Naive B cell (primary cell): ENCODE measurements at regions not wholly inside any gene's neighbourhood (a gene's known extent, or its start where the extent isn't known, plus 50 kb on each side); places are given as distances from the start of the nearest gene placed in this dataset.

ENCODE experiments used
- ATAC-seq, 2 donors: fragments of 150-1000 bp; cut with Tn5 transposase; 2 replicates each; pipeline ENCODE4 v1.10.0; 2021; ENCODE audit warnings: low read depth in 2 of 2, mild to moderate bottlenecking in 2 of 2, moderate library complexity in 2 of 2
- DNase-seq: peaks from one replicate; pipeline ENCODE4 v3.0.0; 2022
- H3K27ac Mint-ChIP-seq, 6 donors: one replicate each; pipeline ENCODE4 v1.8.0; 2020 to 2022; ENCODE audit warnings: mild to moderate bottlenecking in 6 of 6, mixed read lengths in 6 of 6, moderate library complexity in 5 of 6, inconsistent platforms in 2 of 6
- H3K27me3 Mint-ChIP-seq, 3 donors: one replicate each; pipeline ENCODE4 v1.8.0; 2021 to 2022; ENCODE audit warnings: mixed read lengths in 3 of 3, mild to moderate bottlenecking in 1 of 3
- H3K36me3 Mint-ChIP-seq, 2 donors: one replicate each; pipeline ENCODE4 v1.8.0; 2020 to 2022; ENCODE audit warnings: mixed read lengths in 2 of 2, inconsistent platforms in 1 of 2, mild to moderate bottlenecking in 1 of 2
- H3K4me1 Mint-ChIP-seq, 3 donors: one replicate each; pipeline ENCODE4 v1.8.0; 2020 to 2022; ENCODE audit warnings: mixed read lengths in 3 of 3, inconsistent platforms in 1 of 3, mild to moderate bottlenecking in 1 of 3, moderate library complexity in 1 of 3
- H3K4me3 Mint-ChIP-seq, 8 donors: one replicate each; pipeline ENCODE4 v1.8.0; 2020 to 2022; ENCODE audit warnings: mild to moderate bottlenecking in 8 of 8, mixed read lengths in 8 of 8, moderate library complexity in 8 of 8, inconsistent platforms in 2 of 8
- H3K9me3 Mint-ChIP-seq, 7 donors: one replicate each; pipeline ENCODE4 v1.8.0; 2020 to 2022; ENCODE audit warnings: mixed read lengths in 7 of 7, mild to moderate bottlenecking in 5 of 7, inconsistent platforms in 2 of 7, moderate library complexity in 1 of 7

DNA sequence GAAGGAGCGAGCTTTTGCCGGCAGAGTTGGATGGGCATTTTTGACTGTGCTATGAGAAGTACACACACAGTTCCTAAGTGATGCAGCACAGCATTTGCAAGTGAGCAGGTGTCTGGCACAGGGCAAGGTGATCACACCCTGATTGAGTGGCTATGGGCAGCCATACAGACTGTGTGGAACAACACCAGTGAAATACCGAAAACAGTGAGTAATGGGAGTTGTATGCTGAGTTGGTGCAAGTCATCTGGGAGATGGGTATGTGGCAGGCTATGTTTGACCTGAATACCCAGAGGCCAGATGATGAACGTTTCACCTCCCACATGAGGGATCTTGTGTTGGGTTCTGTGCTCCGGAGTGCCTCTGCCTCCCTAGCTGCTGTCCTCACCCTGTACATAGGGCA is 53.5 kb upstream of the TIPARP start:
- Mint-ChIP-seq H3K4me3 (no peak overlapping the region), H3K27me3 (peaks cover 7 to 12% (median 9%) of the 10 kb centered on the region in 3 donors), H3K36me3 (no peaks in the 10 kb centered on the region), H3K9me3 (no peaks in the 10 kb centered on the region), H3K27ac (peak overlapping the region in 1 of 6 donors; percentile 15), H3K4me1 (no peaks in the 10 kb centered on the region)
- ATAC-seq (no peak), DNase-seq (no peak)

DNA sequence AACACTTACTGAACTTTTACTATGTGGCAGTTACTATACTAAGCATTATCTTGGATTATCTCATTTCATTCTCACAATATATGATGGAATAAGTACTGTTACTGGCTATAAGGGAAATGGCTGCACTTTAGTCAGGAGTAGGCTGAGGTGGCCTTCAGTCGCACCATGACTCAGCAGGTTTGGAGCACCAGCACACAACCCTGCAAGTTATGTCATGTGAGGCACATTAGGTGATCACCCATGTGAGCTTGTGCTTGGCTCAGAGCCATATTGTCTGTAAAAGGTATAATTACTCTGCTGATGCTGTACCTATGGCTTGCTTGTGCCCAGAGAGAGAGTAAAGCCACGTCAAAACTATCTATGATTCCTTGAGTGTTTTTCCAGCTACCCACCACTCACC is 54.1 kb upstream of the TIPARP start:
- H3K27me3 Mint-ChIP-seq = peaks cover 7 to 12% (median 9%) of the 10 kb centered on the region in 3 donors
- H3K36me3 Mint-ChIP-seq = no peaks in the 10 kb centered on the region
- no peak overlapping the region for H3K4me3 Mint-ChIP-seq
- H3K4me1 Mint-ChIP-seq = no peaks in the 10 kb centered on the region
- H3K9me3 Mint-ChIP-seq = no peaks in the 10 kb centered on the region
- DNase-seq = no peak
- no peak for ATAC-seq
- no peak overlapping the region for H3K27ac Mint-ChIP-seq

DNA sequence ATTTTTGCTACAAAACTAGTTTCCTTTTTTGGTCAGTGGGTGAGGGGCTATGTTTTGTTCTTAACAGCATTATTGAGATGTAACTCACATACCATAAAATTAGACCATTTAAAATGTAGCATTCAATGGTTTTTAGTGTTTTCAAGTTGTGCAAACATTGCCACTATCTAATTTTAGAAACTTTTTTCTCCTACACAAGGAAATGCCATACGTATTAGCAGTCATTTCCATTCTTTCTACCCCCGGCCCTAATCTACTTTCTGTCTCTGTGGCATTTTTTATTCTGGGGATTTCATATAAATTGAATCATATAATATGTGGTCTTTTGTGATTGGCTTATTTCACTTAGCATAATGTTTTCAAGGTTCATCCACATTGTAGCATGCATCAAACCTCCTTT is 55.0 kb upstream of the TIPARP start:
- Mint-ChIP-seq H3K4me3 (no peak overlapping the region), H3K9me3 (no peaks in the 10 kb centered on the region), H3K36me3 (no peaks in the 10 kb centered on the region), H3K27me3 (peaks cover 7 to 12% (median 9%) of the 10 kb centered on the region in 3 donors), H3K4me1 (peaks cover 0 to 4% (median 2%) of the 10 kb centered on the region in 3 donors), H3K27ac (no peak overlapping the region)
- ATAC-seq (no peak), DNase-seq (no peak)

DNA sequence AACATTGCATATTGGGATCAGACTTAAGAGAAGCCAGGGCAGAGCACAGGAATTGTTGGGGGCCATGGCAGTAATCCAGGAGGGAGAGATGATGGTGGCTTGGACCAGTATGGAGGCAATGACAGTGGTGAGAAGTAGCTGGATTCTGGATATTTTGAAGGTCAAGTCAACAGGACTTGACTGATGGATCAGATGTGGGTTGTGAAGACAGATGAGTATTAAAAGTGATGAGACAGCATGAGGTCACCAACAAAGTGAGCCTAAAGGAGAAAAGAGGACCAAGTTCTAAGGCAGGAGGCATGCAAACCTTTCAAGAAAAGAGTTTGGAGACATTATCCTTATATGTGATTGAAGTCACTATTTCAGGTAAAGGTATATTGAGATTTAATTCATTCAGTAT is 56.6 kb upstream of the TIPARP start:
- Mint-ChIP-seq H3K4me3 (peak overlapping the region in 1 of 8 donors; percentile 6), H3K27me3 (peaks cover 5 to 12% (median 7%) of the 10 kb centered on the region in 3 donors), H3K4me1 (peaks cover 0 to 4% (median 2%) of the 10 kb centered on the region in 3 donors), H3K9me3 (no peaks in the 10 kb centered on the region), H3K27ac (peak overlapping the region in 1 of 6 donors; percentile 6), H3K36me3 (no peaks in the 10 kb centered on the region)
- ATAC-seq (no peak), DNase-seq (no peak)

DNA sequence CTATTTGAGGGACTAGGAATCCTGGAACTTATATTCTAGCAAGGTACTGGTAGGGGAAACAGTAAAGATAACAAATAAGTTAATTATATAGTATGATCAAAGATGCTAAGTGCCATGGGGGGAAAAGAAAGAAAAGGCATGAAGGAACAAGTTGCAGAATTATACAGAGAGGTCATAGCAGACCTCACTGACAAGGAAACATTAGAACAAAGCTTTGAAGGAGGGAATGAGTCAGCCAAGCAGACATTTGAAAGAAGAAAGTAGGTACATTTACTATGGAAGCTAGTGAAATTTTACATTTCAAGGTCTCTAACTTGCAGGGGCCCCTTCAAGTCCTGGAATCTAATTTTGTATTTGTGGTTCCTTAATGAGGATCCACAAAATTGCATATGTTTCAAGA is 57.2 kb upstream of the TIPARP start:
- Mint-ChIP-seq H3K27ac (no peak overlapping the region), H3K4me1 (peaks cover 2 to 4% (median 2%) of the 10 kb centered on the region in 3 donors), H3K27me3 (peaks cover 4 to 12% (median 7%) of the 10 kb centered on the region in 3 donors), H3K36me3 (no peaks in the 10 kb centered on the region), H3K9me3 (peaks cover 0 to under 1% (median 0%) of the 10 kb centered on the region in 7 donors), H3K4me3 (no peak overlapping the region)
- ATAC-seq = no peak
- DNase-seq = no peak

DNA sequence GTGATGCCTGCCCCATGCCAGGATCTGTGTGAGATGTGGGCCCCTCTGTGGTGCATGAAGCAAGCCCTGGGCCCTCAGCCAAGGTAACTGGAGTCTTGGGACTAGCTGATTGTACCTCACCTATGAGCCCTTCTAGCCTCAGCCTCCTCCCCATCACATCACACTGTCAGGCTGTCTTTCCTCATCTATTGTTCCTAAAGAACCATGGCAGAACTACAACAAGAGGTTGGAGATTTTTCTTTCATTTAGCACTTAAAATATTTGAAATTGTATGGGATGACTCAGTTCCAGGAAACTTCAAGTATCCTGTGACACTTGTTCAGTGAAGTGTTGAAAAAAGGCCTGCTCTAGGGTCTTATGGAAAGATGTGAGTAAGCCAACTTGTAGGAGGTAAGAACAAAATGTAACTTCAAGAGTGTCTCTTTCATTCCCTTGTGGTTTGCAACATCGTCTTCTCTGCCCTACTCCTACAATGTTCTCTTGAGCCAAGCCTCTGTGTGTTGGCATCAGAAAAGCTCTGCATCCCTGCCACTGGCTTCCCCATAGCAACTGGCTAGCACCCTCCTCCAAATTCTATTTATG is 58.7 kb upstream of the TIPARP start:
- peaks cover 0 to 5% (median 4%) of the 10 kb centered on the region in 3 donors for H3K27me3 Mint-ChIP-seq
- H3K4me3 Mint-ChIP-seq = no peak overlapping the region
- peaks cover 2 to 5% (median 4%) of the 10 kb centered on the region in 3 donors for H3K4me1 Mint-ChIP-seq
- peaks cover 0 to 2% (median 0%) of the 10 kb centered on the region in 7 donors for H3K9me3 Mint-ChIP-seq
- DNase-seq (no peak), ATAC-seq (no peak)
- no peaks in the 10 kb centered on the region for H3K36me3 Mint-ChIP-seq
- peak overlapping the region in 1 of 6 donors; percentile 57 for H3K27ac Mint-ChIP-seq

DNA sequence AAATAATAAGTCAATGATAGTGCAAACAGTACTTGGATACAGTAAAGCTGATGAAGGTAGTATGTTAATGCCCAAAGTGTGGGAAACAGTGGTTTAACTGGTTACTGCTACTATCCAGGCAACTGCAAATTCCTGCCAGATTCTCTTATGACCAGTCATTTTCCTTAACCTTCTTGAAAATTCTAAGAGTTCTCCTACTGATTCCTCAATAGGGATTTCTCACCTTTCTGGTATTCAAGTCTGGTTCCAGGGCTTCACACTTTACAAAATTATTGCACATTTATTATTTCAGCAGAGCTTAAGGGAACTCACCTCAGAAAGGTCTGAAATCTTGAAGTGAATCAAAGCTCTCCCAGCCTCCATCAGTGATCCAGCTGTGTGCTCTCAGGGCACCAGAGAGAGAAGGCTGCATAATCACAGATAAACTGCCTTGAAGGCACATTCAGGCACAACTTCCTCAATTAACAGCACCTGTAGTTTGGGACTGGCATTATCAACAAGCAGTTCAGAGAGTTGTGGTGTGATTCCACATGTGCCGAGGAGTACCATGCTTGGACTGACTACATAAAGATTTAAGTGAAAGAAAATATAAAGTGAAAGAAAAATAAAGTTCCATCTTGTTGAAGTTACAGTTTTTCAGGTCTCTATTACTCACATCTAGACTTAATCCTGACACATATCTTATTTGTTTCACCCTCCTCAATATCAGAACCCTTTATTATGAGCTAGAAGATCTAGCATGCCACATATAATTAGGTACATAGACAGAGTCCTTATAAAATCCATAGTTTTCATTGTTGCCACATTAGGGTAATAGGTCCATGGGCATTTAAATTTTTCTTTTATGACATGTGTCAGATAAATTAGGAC is 59.5 kb upstream of the TIPARP start:
- Mint-ChIP-seq H3K4me1 (peaks cover 2 to 5% (median 4%) of the 10 kb centered on the region in 3 donors), H3K27ac (no peak overlapping the region), H3K36me3 (no peaks in the 10 kb centered on the region), H3K27me3 (peaks cover 0 to 4% (median 0%) of the 10 kb centered on the region in 3 donors), H3K9me3 (peaks cover 0 to 2% (median 0%) of the 10 kb centered on the region in 7 donors), H3K4me3 (no peak overlapping the region)
- peak; percentile 56 to 63 for ATAC-seq
- no peak for DNase-seq

DNA sequence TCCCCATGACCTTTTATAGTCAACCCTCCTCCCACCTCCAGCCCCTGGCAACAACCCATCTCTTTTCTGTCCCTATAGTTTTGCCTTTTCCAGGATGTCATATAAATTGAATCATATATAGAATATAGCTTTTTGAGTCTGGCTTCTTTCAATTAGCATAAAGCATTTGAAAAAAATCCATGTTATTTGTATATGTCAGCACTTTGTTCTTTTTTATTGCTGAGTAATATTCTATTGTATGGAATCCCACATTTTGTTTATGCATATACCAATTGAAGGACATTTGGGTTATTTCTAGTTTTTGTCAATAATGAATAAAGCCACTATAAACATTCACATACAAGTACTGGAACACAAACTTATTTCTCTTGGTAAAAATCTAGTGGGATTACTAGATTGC is 58.0 kb upstream of the SSR3 start:
- DNase-seq (no peak), ATAC-seq (no peak)
- Mint-ChIP-seq H3K4me1 (peaks cover 2 to 5% (median 4%) of the 10 kb centered on the region in 3 donors), H3K27me3 (peaks cover 0 to 11% (median 5%) of the 10 kb centered on the region in 3 donors), H3K9me3 (peaks cover 0 to 3% (median 0%) of the 10 kb centered on the region in 7 donors), H3K4me3 (no peak overlapping the region), H3K27ac (no peak overlapping the region), H3K36me3 (no peaks in the 10 kb centered on the region)

DNA sequence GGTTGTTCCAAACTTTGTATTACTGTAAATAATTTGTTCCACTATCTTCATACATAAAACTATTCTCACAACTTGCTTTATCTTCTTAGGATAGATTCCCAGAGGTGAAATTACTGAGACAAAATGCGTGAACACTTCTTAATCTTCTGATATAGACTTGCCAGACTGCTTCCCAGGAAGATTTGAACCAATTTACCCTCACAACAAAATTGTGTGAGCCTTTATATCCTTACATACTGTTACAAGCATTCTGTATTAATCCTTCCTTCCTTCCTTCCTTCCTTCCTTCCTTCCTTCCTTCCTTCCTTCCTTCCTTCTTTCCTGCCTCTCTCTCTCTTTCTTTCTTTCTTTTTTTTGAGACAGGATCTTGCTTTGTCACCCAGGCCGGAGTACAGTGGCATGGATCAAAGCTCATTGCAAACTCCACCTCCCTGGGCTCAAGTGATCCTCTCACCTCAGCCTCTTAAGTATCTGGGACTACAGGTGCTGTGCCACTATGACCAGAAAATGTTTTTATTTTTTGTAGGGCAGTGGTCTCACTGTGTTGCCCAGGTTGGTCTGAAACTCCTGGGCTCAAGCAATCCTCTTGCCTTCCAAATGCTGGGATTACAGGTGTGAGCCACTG is 57.1 kb upstream of the SSR3 start:
- no peak overlapping the region for H3K4me3 Mint-ChIP-seq
- peaks cover 0 to 3% (median 0%) of the 10 kb centered on the region in 7 donors for H3K9me3 Mint-ChIP-seq
- H3K4me1 Mint-ChIP-seq = peaks cover 2 to 7% (median 4%) of the 10 kb centered on the region in 3 donors
- no peaks in the 10 kb centered on the region for H3K36me3 Mint-ChIP-seq
- H3K27ac Mint-ChIP-seq = peak overlapping the region in 1 of 6 donors; percentile 4
- DNase-seq (no peak), ATAC-seq (no peak)
- peaks cover 5 to 18% (median 14%) of the 10 kb centered on the region in 3 donors for H3K27me3 Mint-ChIP-seq

DNA sequence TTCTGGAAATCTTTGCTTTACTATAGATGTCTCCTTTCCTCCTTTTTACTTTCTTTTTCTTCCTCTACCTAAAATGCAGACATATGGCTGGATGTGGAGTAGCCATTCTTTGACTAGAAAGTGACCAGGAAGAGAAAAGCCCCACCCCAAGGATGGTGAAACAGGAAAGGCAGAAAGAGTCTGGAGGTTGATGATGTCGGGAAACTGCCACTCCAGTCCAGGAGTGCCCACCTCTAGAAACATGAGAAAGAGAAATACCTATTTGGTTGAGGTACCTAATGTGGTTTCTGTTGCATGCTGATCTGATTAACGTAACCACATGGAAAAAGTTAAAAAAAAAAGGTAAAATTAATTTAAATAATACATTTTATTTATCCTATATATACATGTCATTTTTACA is 55.2 kb upstream of the SSR3 start:
- DNase-seq (no peak), ATAC-seq (no peak)
- H3K27ac Mint-ChIP-seq = no peak overlapping the region
- H3K9me3 Mint-ChIP-seq = peaks cover 0 to 3% (median 0%) of the 10 kb centered on the region in 7 donors
- peaks cover 9 to 28% (median 27%) of the 10 kb centered on the region in 3 donors for H3K27me3 Mint-ChIP-seq
- no peaks in the 10 kb centered on the region for H3K36me3 Mint-ChIP-seq
- H3K4me1 Mint-ChIP-seq = peaks cover 12 to 19% (median 13%) of the 10 kb centered on the region in 3 donors
- no peak overlapping the region for H3K4me3 Mint-ChIP-seq

DNA sequence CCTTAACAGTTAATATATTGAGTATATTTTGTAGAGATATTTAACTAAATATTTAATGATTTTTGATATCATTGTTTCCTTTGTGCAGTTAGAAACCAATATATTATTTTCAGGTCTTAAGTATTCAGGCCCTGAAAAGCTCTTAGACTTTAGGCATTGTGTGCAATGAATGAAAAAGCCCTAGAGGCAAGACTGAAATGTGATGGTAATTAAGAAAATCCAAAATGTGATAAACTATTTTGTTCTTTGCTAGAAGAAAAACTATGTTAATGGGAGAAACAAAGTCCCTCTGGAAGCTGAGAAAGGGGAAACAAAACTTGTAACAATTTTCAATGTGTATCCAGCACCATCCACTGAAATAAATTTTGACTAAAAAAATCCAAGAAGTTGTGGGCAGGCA is 54.6 kb upstream of the SSR3 start:
- Mint-ChIP-seq H3K9me3 (peaks cover 0 to 3% (median 0%) of the 10 kb centered on the region in 7 donors), H3K4me3 (no peak overlapping the region), H3K36me3 (no peaks in the 10 kb centered on the region), H3K4me1 (peaks cover 10 to 19% (median 10%) of the 10 kb centered on the region in 3 donors), H3K27me3 (peaks cover 9 to 28% (median 27%) of the 10 kb centered on the region in 3 donors), H3K27ac (peak overlapping the region in 1 of 6 donors; percentile 18)
- no peak for ATAC-seq
- no peak for DNase-seq

DNA sequence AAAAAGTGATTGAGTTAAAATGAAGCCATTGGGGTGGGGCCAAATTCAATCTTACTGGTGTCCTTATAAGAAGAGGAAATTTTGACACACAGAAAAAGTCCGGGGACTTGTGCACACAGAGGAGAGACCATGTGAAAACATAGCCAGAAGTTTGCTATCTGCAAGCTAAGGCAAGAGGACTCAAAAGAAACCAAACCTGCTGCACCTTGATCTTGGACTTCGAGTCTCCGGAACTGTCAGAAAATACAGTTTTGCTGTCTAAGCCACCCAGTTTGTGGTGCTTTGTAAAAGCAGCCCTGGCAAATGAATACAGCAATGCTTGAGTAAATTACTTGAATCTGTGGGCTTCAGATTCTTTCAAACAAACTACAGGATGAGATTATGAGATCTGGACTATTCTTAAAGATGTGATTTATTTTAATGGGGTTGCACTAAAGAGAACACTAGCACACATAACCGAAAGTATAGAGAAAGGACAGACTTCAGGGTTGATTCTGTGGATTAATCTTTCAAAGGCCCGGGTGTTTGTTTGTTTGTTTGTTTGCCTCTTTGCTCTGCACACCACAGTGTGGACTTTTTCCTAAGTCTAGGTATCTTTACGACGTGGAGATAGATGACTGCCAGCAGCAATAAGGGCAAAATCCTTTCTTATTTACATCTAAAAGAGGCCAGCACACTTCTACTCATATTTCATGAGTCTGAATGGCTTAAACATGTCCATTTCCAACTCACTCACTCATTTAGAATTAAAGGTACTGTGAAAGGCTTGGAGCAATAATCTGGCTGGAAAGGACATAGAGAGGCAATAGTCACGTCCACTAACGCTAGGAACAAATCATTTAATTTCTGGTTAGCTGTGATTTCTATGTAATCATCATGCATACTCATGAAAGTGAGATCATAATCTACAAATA is 53.9 kb upstream of the SSR3 start:
- DNase-seq (no peak), ATAC-seq (no peak)
- Mint-ChIP-seq H3K4me1 (peaks cover 10 to 19% (median 10%) of the 10 kb centered on the region in 3 donors), H3K36me3 (no peaks in the 10 kb centered on the region), H3K9me3 (peaks cover 0 to 3% (median 0%) of the 10 kb centered on the region in 7 donors), H3K4me3 (no peak overlapping the region), H3K27ac (no peak overlapping the region), H3K27me3 (peaks cover 9 to 28% (median 27%) of the 10 kb centered on the region in 3 donors)
